ENCODE measurements at regions not wholly inside any gene's neighbourhood (a gene's known extent, or its start where the extent isn't known, plus 50 kb on each side); places are given as distances from the start of the nearest gene placed in this dataset.

DNA sequence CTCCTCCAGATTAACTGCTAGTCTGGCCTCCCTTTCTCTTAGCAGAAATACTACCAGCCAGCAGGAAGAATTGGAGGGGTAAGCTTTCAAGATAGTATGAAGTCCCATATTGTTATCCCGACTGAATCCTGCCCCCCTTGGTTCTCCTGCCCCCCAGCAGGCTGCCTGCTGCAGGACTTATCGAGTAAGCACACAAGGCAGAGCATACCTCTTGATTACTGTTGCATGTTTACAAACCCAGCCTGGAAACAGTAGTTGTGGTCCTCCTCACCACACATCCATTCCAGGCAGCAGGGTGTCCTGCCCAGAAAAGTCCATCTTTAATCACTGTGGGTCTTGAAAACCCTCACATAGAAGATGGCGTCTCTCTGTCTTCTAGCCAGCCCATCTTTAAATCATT lies 66.8 kb upstream of the PPP2R3A start:
- Histone ChIP-seq H3K9ac (no peak overlapping the region), H3K36me3 (ENCODE audit: control insufficient read depth, insufficient read depth, low read length) (no peaks in the 10 kb centered on the region), H2AFZ (no peak overlapping the region), H3K27ac (no peak overlapping the region), H3K79me2 (no peaks in the 10 kb centered on the region), H3K4me1 (no peaks in the 10 kb centered on the region), H3K4me2 (ENCODE audit: low read length) (no peak overlapping the region), H3K27me3 (ENCODE audit: control insufficient read depth, insufficient read depth, low read length) (no peaks in the 10 kb centered on the region), H3K9me3 (ENCODE audit: control insufficient read depth, low read length) (no peaks in the 10 kb centered on the region), H3K4me3 (ENCODE audit: low read depth, low read length) (no peak overlapping the region)
- TF ChIP-seq CTCF (IDR thresholded peaks at IDR 0.05) = no peak

DNA sequence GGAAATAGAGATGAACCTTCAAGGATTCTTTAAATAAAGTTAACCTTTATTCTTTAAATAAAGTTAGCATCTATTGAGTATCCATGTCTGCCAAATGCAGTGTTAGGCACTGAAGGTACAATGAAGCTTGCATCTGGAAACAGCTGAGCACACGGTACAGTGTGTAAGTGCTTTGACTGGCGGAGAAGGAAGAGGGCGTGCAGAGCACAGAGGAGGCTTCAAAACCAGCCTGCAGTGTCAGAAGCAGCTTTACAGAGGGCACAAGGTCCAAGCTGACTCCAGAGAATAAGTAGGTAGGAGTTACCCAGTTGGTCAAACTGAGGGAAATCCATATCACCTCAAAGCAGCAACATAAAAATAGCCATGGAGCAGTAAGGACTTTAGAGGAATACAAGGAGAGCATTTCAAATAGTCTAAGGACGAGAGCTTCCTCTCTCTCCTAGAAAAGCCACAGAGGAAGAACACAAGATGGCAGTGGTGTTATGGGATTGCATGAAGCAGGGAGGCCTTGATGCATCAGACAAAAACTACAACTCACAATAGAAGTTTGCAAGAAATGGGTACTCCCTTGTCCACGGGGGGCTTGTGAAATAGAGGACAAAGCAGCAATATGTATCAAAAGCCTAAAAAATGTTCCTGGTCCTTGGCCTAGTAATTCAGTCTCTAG lies 60.3 kb upstream of the PPP2R3A start:
- H3K4me1 ChIP-seq = peaks cover 30% of the 10 kb centered on the region
- H3K27ac ChIP-seq = no peak overlapping the region
- H3K4me2 ChIP-seq (ENCODE audit: low read length) = no peak overlapping the region
- no peaks in the 10 kb centered on the region for H3K79me2 ChIP-seq
- H3K9ac ChIP-seq = no peak overlapping the region
- no peaks in the 10 kb centered on the region for H3K36me3 ChIP-seq (ENCODE audit: control insufficient read depth, insufficient read depth, low read length)
- peak overlapping the region; percentile 38 for H2AFZ ChIP-seq
- peak; percentile 44 for TF ChIP-seq CTCF (IDR thresholded peaks at IDR 0.05)
- H3K4me3 ChIP-seq (ENCODE audit: low read depth, low read length) = no peak overlapping the region
- no peaks in the 10 kb centered on the region for H3K9me3 ChIP-seq (ENCODE audit: control insufficient read depth, low read length)
- no peaks in the 10 kb centered on the region for H3K27me3 ChIP-seq (ENCODE audit: control insufficient read depth, insufficient read depth, low read length)

- H3K9me3 ChIP-seq (ENCODE audit: control insufficient read depth, low read length) = no peaks in the 10 kb centered on the region
- peaks cover 30% of the 10 kb centered on the region for H3K4me1 ChIP-seq
- no peaks in the 10 kb centered on the region for H3K36me3 ChIP-seq (ENCODE audit: control insufficient read depth, insufficient read depth, low read length)
- peak overlapping the region; percentile 81 for H3K27ac ChIP-seq
- no peaks in the 10 kb centered on the region for H3K79me2 ChIP-seq
- H3K4me2 ChIP-seq (ENCODE audit: low read length) = peak overlapping the region; percentile 58
- H3K4me3 ChIP-seq (ENCODE audit: low read depth, low read length) = peak overlapping the region; percentile 36
- H3K27me3 ChIP-seq (ENCODE audit: control insufficient read depth, insufficient read depth, low read length) = no peaks in the 10 kb centered on the region
- H3K9ac ChIP-seq = no peak overlapping the region
- peak overlapping the region; percentile 61 for H2AFZ ChIP-seq
- TF ChIP-seq CTCF (IDR thresholded peaks at IDR 0.05) = no peak
Observed at GRCh38 chr3:135907422-135908165, 57.9 kb upstream of the PPP2R3A start.

DNA sequence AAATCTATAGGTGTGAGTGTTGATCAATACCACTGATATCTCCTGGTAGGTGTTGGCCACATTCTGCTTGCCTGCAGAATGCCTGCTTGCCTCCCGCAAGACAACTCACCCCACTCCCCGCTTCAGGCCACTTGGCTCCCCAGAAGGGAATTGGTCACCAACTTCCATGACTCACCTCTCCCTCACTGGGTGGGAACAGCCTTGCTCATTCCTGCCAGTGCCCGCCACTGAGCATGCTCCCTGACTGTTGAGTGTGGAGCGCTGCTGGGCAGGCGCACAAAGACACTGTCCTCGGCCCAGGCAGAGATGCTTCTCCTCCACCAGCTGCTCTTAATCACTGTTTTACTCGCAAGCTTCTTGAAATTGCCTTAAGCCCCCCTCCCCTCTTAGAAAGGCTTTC lies 57.3 kb upstream of the PPP2R3A start:
- Histone ChIP-seq H3K4me2 (ENCODE audit: low read length) (peak overlapping the region; percentile 58), H3K36me3 (ENCODE audit: control insufficient read depth, insufficient read depth, low read length) (no peaks in the 10 kb centered on the region), H2AFZ (peak overlapping the region; percentile 61), H3K27me3 (ENCODE audit: control insufficient read depth, insufficient read depth, low read length) (no peaks in the 10 kb centered on the region), H3K4me1 (peaks cover 30% of the 10 kb centered on the region), H3K79me2 (no peaks in the 10 kb centered on the region), H3K9me3 (ENCODE audit: control insufficient read depth, low read length) (no peaks in the 10 kb centered on the region), H3K4me3 (ENCODE audit: low read depth, low read length) (peak overlapping the region; percentile 36), H3K27ac (peak overlapping the region; percentile 81), H3K9ac (no peak overlapping the region)
- TF ChIP-seq CTCF (IDR thresholded peaks at IDR 0.05) = no peak

All from parathyroid adenoma (tissue), 2 donors.